ENCODE measurements at regions not wholly inside any gene's neighbourhood (a gene's known extent, or its start where the extent isn't known, plus 50 kb on each side); places are given as distances from the start of the nearest gene placed in this dataset.

DNA sequence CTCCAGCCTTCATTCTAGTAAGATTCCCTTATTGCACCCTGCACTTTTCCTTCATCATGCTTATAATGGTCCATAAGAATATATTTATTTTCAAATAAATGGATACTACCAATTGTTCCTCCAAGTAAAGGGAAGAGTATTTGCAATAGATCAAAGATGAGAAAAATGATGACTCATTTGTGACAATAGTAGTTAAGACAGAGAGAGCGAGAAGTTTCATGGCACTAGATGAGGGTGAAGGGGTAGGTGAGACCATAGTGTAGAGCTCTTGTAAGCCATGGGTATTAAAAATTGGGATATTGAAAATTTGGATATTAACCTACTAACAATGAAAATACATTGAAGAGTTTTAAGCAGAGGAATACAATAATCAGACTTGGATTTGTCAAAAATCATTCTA, 404.6 kb downstream of the EFNA5 start:
- TF ChIP-seq, protein P1, sequence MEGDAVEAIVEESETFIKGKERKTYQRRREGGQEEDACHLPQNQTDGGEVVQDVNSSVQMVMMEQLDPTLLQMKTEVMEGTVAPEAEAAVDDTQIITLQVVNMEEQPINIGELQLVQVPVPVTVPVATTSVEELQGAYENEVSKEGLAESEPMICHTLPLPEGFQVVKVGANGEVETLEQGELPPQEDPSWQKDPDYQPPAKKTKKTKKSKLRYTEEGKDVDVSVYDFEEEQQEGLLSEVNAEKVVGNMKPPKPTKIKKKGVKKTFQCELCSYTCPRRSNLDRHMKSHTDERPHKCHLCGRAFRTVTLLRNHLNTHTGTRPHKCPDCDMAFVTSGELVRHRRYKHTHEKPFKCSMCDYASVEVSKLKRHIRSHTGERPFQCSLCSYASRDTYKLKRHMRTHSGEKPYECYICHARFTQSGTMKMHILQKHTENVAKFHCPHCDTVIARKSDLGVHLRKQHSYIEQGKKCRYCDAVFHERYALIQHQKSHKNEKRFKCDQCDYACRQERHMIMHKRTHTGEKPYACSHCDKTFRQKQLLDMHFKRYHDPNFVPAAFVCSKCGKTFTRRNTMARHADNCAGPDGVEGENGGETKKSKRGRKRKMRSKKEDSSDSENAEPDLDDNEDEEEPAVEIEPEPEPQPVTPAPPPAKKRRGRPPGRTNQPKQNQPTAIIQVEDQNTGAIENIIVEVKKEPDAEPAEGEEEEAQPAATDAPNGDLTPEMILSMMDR (tag by site-specific recombination; IDR thresholded peaks at IDR 0.05), result no peak
- TF ChIP-seq, protein P2, sequence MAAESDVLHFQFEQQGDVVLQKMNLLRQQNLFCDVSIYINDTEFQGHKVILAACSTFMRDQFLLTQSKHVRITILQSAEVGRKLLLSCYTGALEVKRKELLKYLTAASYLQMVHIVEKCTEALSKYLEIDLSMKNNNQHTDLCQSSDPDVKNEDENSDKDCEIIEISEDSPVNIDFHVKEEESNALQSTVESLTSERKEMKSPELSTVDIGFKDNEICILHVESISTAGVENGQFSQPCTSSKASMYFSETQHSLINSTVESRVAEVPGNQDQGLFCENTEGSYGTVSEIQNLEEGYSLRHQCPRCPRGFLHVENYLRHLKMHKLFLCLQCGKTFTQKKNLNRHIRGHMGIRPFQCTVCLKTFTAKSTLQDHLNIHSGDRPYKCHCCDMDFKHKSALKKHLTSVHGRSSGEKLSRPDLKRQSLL (tag by site-specific recombination; IDR thresholded peaks at IDR 0.05), result no peak
- TF ChIP-seq, protein P3, sequence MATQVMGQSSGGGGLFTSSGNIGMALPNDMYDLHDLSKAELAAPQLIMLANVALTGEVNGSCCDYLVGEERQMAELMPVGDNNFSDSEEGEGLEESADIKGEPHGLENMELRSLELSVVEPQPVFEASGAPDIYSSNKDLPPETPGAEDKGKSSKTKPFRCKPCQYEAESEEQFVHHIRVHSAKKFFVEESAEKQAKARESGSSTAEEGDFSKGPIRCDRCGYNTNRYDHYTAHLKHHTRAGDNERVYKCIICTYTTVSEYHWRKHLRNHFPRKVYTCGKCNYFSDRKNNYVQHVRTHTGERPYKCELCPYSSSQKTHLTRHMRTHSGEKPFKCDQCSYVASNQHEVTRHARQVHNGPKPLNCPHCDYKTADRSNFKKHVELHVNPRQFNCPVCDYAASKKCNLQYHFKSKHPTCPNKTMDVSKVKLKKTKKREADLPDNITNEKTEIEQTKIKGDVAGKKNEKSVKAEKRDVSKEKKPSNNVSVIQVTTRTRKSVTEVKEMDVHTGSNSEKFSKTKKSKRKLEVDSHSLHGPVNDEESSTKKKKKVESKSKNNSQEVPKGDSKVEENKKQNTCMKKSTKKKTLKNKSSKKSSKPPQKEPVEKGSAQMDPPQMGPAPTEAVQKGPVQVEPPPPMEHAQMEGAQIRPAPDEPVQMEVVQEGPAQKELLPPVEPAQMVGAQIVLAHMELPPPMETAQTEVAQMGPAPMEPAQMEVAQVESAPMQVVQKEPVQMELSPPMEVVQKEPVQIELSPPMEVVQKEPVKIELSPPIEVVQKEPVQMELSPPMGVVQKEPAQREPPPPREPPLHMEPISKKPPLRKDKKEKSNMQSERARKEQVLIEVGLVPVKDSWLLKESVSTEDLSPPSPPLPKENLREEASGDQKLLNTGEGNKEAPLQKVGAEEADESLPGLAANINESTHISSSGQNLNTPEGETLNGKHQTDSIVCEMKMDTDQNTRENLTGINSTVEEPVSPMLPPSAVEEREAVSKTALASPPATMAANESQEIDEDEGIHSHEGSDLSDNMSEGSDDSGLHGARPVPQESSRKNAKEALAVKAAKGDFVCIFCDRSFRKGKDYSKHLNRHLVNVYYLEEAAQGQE (tag by site-specific recombination; IDR thresholded peaks at IDR 0.05), result no peak
- TF ChIP-seq, protein P4, sequence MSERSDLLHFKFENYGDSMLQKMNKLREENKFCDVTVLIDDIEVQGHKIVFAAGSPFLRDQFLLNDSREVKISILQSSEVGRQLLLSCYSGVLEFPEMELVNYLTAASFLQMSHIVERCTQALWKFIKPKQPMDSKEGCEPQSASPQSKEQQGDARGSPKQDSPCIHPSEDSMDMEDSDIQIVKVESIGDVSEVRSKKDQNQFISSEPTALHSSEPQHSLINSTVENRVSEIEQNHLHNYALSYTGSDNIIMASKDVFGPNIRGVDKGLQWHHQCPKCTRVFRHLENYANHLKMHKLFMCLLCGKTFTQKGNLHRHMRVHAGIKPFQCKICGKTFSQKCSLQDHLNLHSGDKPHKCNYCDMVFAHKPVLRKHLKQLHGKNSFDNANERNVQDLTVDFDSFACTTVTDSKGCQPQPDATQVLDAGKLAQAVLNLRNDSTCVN (tag by site-specific recombination; optimal IDR thresholded peaks at IDR 0.05), result no peak
- TF ChIP-seq, protein P5, sequence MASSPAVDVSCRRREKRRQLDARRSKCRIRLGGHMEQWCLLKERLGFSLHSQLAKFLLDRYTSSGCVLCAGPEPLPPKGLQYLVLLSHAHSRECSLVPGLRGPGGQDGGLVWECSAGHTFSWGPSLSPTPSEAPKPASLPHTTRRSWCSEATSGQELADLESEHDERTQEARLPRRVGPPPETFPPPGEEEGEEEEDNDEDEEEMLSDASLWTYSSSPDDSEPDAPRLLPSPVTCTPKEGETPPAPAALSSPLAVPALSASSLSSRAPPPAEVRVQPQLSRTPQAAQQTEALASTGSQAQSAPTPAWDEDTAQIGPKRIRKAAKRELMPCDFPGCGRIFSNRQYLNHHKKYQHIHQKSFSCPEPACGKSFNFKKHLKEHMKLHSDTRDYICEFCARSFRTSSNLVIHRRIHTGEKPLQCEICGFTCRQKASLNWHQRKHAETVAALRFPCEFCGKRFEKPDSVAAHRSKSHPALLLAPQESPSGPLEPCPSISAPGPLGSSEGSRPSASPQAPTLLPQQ (tag by site-specific recombination; IDR thresholded peaks at IDR 0.05), result no peak
- TF ChIP-seq KLF8 (tag by site-specific recombination; IDR thresholded peaks at IDR 0.05), result no peak
- no peak for TF ChIP-seq MZF1 (tag by site-specific recombination; IDR thresholded peaks at IDR 0.05; ENCODE audit: borderline replicate concordance)
- TF ChIP-seq, protein P6, sequence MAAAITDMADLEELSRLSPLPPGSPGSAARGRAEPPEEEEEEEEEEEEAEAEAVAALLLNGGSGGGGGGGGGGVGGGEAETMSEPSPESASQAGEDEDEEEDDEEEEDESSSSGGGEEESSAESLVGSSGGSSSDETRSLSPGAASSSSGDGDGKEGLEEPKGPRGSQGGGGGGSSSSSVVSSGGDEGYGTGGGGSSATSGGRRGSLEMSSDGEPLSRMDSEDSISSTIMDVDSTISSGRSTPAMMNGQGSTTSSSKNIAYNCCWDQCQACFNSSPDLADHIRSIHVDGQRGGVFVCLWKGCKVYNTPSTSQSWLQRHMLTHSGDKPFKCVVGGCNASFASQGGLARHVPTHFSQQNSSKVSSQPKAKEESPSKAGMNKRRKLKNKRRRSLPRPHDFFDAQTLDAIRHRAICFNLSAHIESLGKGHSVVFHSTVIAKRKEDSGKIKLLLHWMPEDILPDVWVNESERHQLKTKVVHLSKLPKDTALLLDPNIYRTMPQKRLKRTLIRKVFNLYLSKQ (tag by site-specific recombination; IDR thresholded peaks at IDR 0.05; ENCODE audit: borderline replicate concordance), result no peak
- no peak for TF ChIP-seq MYNN (tag by site-specific recombination; IDR thresholded peaks at IDR 0.05; ENCODE audit: borderline replicate concordance)
- TF ChIP-seq ZNF121 (tag by site-specific recombination; IDR thresholded peaks at IDR 0.05), result no peak
- no peak for TF ChIP-seq SP2 (tag by site-specific recombination; IDR thresholded peaks at IDR 0.05)

Data from HEK293 (cell line).